ENCODE measurements at regions not wholly inside any gene's neighbourhood (a gene's known extent, or its start where the extent isn't known, plus 50 kb on each side); places are given as distances from the start of the nearest gene placed in this dataset.

- DNase-seq (no peak), FAIRE-seq (no peak)
- intact Hi-C loops (cut with DNase I) = no loop called here
- H3K27me3 ChIP-seq (ENCODE audit: control insufficient read depth, insufficient read depth, low read length) = no peaks in the 10 kb centered on the region
- no peaks in the 10 kb centered on the region for H3K4me1 ChIP-seq (ENCODE audit: control insufficient read depth in 2 of 3, insufficient read depth in 2 of 3, low read depth in 1 of 3, low read length in 3 of 3)
- H3K9ac ChIP-seq (ENCODE audit: low read length in 3 of 3) = no peak overlapping the region
- H3K4me3 ChIP-seq (ENCODE audit: low read length in 3 of 3) = no peak overlapping the region
- no peak overlapping the region for H3K27ac ChIP-seq (ENCODE audit: low read depth in 2 of 2, low read length in 2 of 2)
- TF ChIP-seq, protein P1, sequence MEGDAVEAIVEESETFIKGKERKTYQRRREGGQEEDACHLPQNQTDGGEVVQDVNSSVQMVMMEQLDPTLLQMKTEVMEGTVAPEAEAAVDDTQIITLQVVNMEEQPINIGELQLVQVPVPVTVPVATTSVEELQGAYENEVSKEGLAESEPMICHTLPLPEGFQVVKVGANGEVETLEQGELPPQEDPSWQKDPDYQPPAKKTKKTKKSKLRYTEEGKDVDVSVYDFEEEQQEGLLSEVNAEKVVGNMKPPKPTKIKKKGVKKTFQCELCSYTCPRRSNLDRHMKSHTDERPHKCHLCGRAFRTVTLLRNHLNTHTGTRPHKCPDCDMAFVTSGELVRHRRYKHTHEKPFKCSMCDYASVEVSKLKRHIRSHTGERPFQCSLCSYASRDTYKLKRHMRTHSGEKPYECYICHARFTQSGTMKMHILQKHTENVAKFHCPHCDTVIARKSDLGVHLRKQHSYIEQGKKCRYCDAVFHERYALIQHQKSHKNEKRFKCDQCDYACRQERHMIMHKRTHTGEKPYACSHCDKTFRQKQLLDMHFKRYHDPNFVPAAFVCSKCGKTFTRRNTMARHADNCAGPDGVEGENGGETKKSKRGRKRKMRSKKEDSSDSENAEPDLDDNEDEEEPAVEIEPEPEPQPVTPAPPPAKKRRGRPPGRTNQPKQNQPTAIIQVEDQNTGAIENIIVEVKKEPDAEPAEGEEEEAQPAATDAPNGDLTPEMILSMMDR (IDR thresholded peaks at IDR 0.05; ENCODE audit: borderline replicate concordance, extremely low read depth, insufficient read depth) = no peak
- no peaks in the 10 kb centered on the region for H3K36me3 ChIP-seq (ENCODE audit: control insufficient read depth in 2 of 3, insufficient read depth in 3 of 3, low read length in 3 of 3)
- H3K9me3 ChIP-seq (ENCODE audit: control insufficient read depth in 2 of 3, insufficient read depth in 1 of 3, low read length in 3 of 3) = no peaks in the 10 kb centered on the region
Observed at GRCh38 chr5:23963449-23963848, 456.0 kb downstream of the PRDM9 start.

GRCh38 chr5:23977365-23977764, 470.0 kb downstream of the PRDM9 start:
- Histone ChIP-seq H3K36me3 (ENCODE audit: control insufficient read depth in 2 of 3, insufficient read depth in 3 of 3, low read length in 3 of 3) (no peaks in the 10 kb centered on the region), H3K4me3 (ENCODE audit: low read length in 3 of 3) (no peak overlapping the region), H3K4me1 (ENCODE audit: control insufficient read depth in 2 of 3, insufficient read depth in 2 of 3, low read depth in 1 of 3, low read length in 3 of 3) (no peaks in the 10 kb centered on the region), H3K9me3 (ENCODE audit: control insufficient read depth in 2 of 3, insufficient read depth in 1 of 3, low read length in 3 of 3) (peaks cover 0 to 9% (median 3%) of the 10 kb centered on the region in 3 donors), H3K27me3 (ENCODE audit: control insufficient read depth, insufficient read depth, low read length) (no peaks in the 10 kb centered on the region), H3K27ac (ENCODE audit: low read depth in 2 of 2, low read length in 2 of 2) (no peak overlapping the region), H3K9ac (ENCODE audit: low read length in 3 of 3) (no peak overlapping the region)
- TF ChIP-seq, protein P1 (IDR thresholded peaks at IDR 0.05; ENCODE audit: borderline replicate concordance, extremely low read depth, insufficient read depth) = no peak
- no peak for FAIRE-seq
- intact Hi-C loops (cut with DNase I) = no loop called here
- DNase-seq = no peak

GRCh38 chr5:23977997-23978396, 470.6 kb downstream of the PRDM9 start:
- no peak for FAIRE-seq

More at GRCh38 chr5:23977997-23978396, 470.6 kb downstream of the PRDM9 start:
- Histone ChIP-seq H3K4me3 (ENCODE audit: low read length in 3 of 3) (no peak overlapping the region), H3K36me3 (ENCODE audit: control insufficient read depth in 2 of 3, insufficient read depth in 3 of 3, low read length in 3 of 3) (no peaks in the 10 kb centered on the region), H3K9me3 (ENCODE audit: control insufficient read depth in 2 of 3, insufficient read depth in 1 of 3, low read length in 3 of 3) (peaks cover 0 to 9% (median 3%) of the 10 kb centered on the region in 3 donors), H3K9ac (ENCODE audit: low read length in 3 of 3) (no peak overlapping the region), H3K4me1 (ENCODE audit: control insufficient read depth in 2 of 3, insufficient read depth in 2 of 3, low read depth in 1 of 3, low read length in 3 of 3) (no peaks in the 10 kb centered on the region), H3K27me3 (ENCODE audit: control insufficient read depth, insufficient read depth, low read length) (no peaks in the 10 kb centered on the region), H3K27ac (ENCODE audit: low read depth in 2 of 2, low read length in 2 of 2) (no peak overlapping the region)
- intact Hi-C loops (cut with DNase I) = no loop called here
- TF ChIP-seq, protein P1 (IDR thresholded peaks at IDR 0.05; ENCODE audit: borderline replicate concordance, extremely low read depth, insufficient read depth) = no peak
- DNase-seq = no peak
